H1 (cell line): ENCODE measurements at regions not wholly inside any gene's neighbourhood (a gene's known extent, or its start where the extent isn't known, plus 50 kb on each side); places are given as distances from the start of the nearest gene placed in this dataset.

Source experiments
- BCL11A ChIP-seq, 2 experiments: IDR thresholded peaks; one replicate each; pipeline ENCODE4 v1.6.1; 2011; ENCODE audit warnings: low read depth in 2 of 2, low read length in 2 of 2, mild to moderate bottlenecking in 2 of 2
- CHD1 ChIP-seq: IDR thresholded peaks from 2 replicates; pipeline ENCODE4 v1.6.1; 2012; ENCODE audit warnings: low read depth, low read length, improper control_type of control experiment
- EP300 ChIP-seq, 2 experiments: IDR thresholded peaks; 1 replicate in 1 of 2; 2 replicates in 1 of 2; pipeline ENCODE4 v1.6.1; 2011 to 2012; ENCODE audit warnings: low read depth in 2 of 2, low read length in 2 of 2, mild to moderate bottlenecking in 2 of 2, borderline replicate concordance in 1 of 2, inconsistent platforms in 1 of 2, moderate library complexity in 1 of 2
- GABPA ChIP-seq: IDR thresholded peaks from 2 replicates; pipeline ENCODE4 v1.6.1; 2011; ENCODE audit warnings: mild to moderate bottlenecking, low read length, moderate library complexity, borderline replicate concordance; ENCODE audit not compliant: insufficient read depth
- JUN ChIP-seq: IDR thresholded peaks from 2 replicates; pipeline ENCODE4 v1.6.1; 2011; ENCODE audit warnings: low read depth, mild to moderate bottlenecking, improper control_type of control experiment, low read length
- RAD21 ChIP-seq, 2 experiments: IDR thresholded peaks in 1 of 2; conservative IDR thresholded peaks in 1 of 2; 2 replicates each; pipeline ENCODE4 v1.6.1; 2011; ENCODE audit warnings: low read depth in 2 of 2, low read length in 2 of 2, improper control_type of control experiment in 1 of 2, inconsistent platforms in 1 of 2, mild to moderate bottlenecking in 1 of 2, moderate library complexity in 1 of 2

GRCh38 chr12:75714462-75715322, 203.3 kb upstream of the KRR1 start (continued):
- TF ChIP-seq JUN (no peak), RAD21 (IDR thresholded peaks at IDR 0.05 in 1 of 2, conservative IDR thresholded peaks at IDR 0.05 in 1 of 2; ENCODE audit: low read depth in 2 of 2, low read length in 2 of 2) (no peak), CHD1 (no peak), GABPA (no peak), EP300 (IDR thresholded peaks at IDR 0.05; ENCODE audit: borderline replicate concordance in 1 of 2, low read depth in 2 of 2, low read length in 2 of 2) (no peak), BCL11A (IDR thresholded peaks at IDR 0.05; ENCODE audit: low read depth in 2 of 2, low read length in 2 of 2) (no peak)
- TF ChIP-seq, all 59 proteins: peak for 0
